KMS-11 (cell line): ENCODE measurements at regions not wholly inside any gene's neighbourhood (a gene's known extent, or its start where the extent isn't known, plus 50 kb on each side); places are given as distances from the start of the nearest gene placed in this dataset.

Experiments used
- H2AFZ ChIP-seq: fragments of 200-600 bp; sonication (generic); 2 replicates; pipeline ENCODE4 v1.6.1; 2016; ENCODE audit warnings: antibody characterized with exemption, mixed run types, low read depth
- H3K27ac ChIP-seq: fragments of 200-600 bp; sonication (generic); 2 replicates; pipeline ENCODE4 v1.6.1; 2016; ENCODE audit warnings: mild to moderate bottlenecking, mixed run types
- H3K27me3 ChIP-seq: fragments of 200-600 bp; sonication (generic); 2 replicates; pipeline ENCODE4 v1.6.1; 2017; ENCODE audit warnings: mild to moderate bottlenecking, low read depth, mixed run types, moderate library complexity; ENCODE audit not compliant: insufficient read depth
- H3K36me3 ChIP-seq: fragments of 200-600 bp; sonication (generic); 2 replicates; pipeline ENCODE4 v1.6.1; 2017; ENCODE audit warnings: mild to moderate bottlenecking, mixed run types; ENCODE audit not compliant: insufficient read depth
- H3K4me1 ChIP-seq: fragments of 200-600 bp; sonication (generic); 2 replicates; pipeline ENCODE4 v1.6.1; 2016; ENCODE audit warnings: mild to moderate bottlenecking, low read depth, mixed run types; ENCODE audit not compliant: poor library complexity, severe bottlenecking
- H3K4me2 ChIP-seq: fragments of 200-600 bp; sonication (generic); 2 replicates; pipeline ENCODE4 v1.7.0; 2016; ENCODE audit warnings: mild to moderate bottlenecking, mixed run types
- H3K4me3 ChIP-seq: fragments of 200-600 bp; sonication (generic); IDR thresholded peaks from 2 replicates; pipeline ENCODE4 v1.6.1; 2017; ENCODE audit warnings: low read depth, low read length, mixed read lengths; ENCODE audit not compliant: insufficient read depth
- H3K79me2 ChIP-seq: fragments of 200-600 bp; sonication (generic); 2 replicates; pipeline ENCODE4 v1.6.1; 2016; ENCODE audit warnings: low read depth, mixed run types; ENCODE audit not compliant: insufficient read depth
- H3K9ac ChIP-seq: fragments of 200-600 bp; sonication (generic); 2 replicates; pipeline ENCODE4 v1.6.1; 2016; ENCODE audit warnings: mild to moderate bottlenecking, mixed run types
- H4K20me1 ChIP-seq: fragments of 200-600 bp; sonication (generic); 2 replicates; pipeline ENCODE4 v1.6.1; 2016; ENCODE audit warnings: mild to moderate bottlenecking, mixed run types; ENCODE audit not compliant: insufficient read depth
- CTCF ChIP-seq: fragments of 200-600 bp; sonication (generic); conservative IDR thresholded peaks from 2 replicates; pipeline ENCODE4 v1.6.1; 2017; ENCODE audit warnings: low read depth, mild to moderate bottlenecking, antibody characterized with exemption, low read length, moderate library complexity, mixed read lengths

- Histone ChIP-seq H3K4me3 (no peak overlapping the region), H3K27ac (no peak overlapping the region), H3K79me2 (no peaks in the 10 kb centered on the region), H3K36me3 (no peaks in the 10 kb centered on the region), H3K4me2 (no peak overlapping the region), H3K27me3 (no peaks in the 10 kb centered on the region), H4K20me1 (no peaks in the 10 kb centered on the region), H3K9ac (no peak overlapping the region), H2AFZ (no peak overlapping the region), H3K4me1 (no peaks in the 10 kb centered on the region)
- TF ChIP-seq CTCF, result no peak
These were observed 806.5 kb downstream of the TLR4 start for GRCh38 chr9:118510711-118511110.

- no peak overlapping the region for H3K9ac ChIP-seq
- no peaks in the 10 kb centered on the region for H3K4me1 ChIP-seq
- no peaks in the 10 kb centered on the region for H4K20me1 ChIP-seq
- TF ChIP-seq CTCF, result no peak
- H3K36me3 ChIP-seq, result no peaks in the 10 kb centered on the region
- no peak overlapping the region for H3K27ac ChIP-seq
- no peaks in the 10 kb centered on the region for H3K79me2 ChIP-seq
- no peak overlapping the region for H3K4me2 ChIP-seq
- H2AFZ ChIP-seq, result no peak overlapping the region
- H3K4me3 ChIP-seq, result no peak overlapping the region
- no peaks in the 10 kb centered on the region for H3K27me3 ChIP-seq
These were observed 811.7 kb downstream of the TLR4 start for GRCh38 chr9:118515947-118516346.

GRCh38 chr9:118521261-118521660 is 817.1 kb downstream of the TLR4 start:
- Histone ChIP-seq H3K4me2 (no peak overlapping the region), H3K4me3 (no peak overlapping the region), H4K20me1 (no peaks in the 10 kb centered on the region), H3K4me1 (no peaks in the 10 kb centered on the region), H3K27ac (no peak overlapping the region), H3K9ac (no peak overlapping the region), H3K27me3 (no peaks in the 10 kb centered on the region), H2AFZ (no peak overlapping the region), H3K79me2 (no peaks in the 10 kb centered on the region), H3K36me3 (no peaks in the 10 kb centered on the region)
- TF ChIP-seq CTCF, result no peak

GRCh38 chr9:118522093-118523028 is 818.2 kb downstream of the TLR4 start:
- H3K4me1 ChIP-seq, result no peaks in the 10 kb centered on the region
- H3K9ac ChIP-seq, result no peak overlapping the region
- no peaks in the 10 kb centered on the region for H4K20me1 ChIP-seq
- no peak overlapping the region for H3K4me3 ChIP-seq
- no peak overlapping the region for H3K27ac ChIP-seq
- peak; percentile 55 for TF ChIP-seq CTCF
- no peaks in the 10 kb centered on the region for H3K79me2 ChIP-seq
- H2AFZ ChIP-seq, result no peak overlapping the region
- H3K4me2 ChIP-seq, result no peak overlapping the region
- no peaks in the 10 kb centered on the region for H3K36me3 ChIP-seq
- no peaks in the 10 kb centered on the region for H3K27me3 ChIP-seq
